Activated CD4-positive, alpha-beta T cell treated with anti-CD3 and anti-CD28 coated beads for 24 hours (primary cell): ENCODE measurements at regions not wholly inside any gene's neighbourhood (a gene's known extent, or its start where the extent isn't known, plus 50 kb on each side); places are given as distances from the start of the nearest gene placed in this dataset.
"Not testable (repeated sequence)": the region's sequence is repeated elsewhere in the genome, so short reads cannot be mapped to it uniquely, and the experiment has no call there.

ENCODE experiments used
- DNase-seq, 2 donors: peaks; one replicate each; pipeline ENCODE4 v3.0.0-alpha.2; 2020; ENCODE audit warnings: low read depth in 2 of 2

- DNase-seq: no peak
Measured at GRCh38 chr15:21261965-21262850, 178.1 kb downstream of the POTEB3 start.

- DNase-seq: no peak
Measured at GRCh38 chr15:21261396-21261964, 178.8 kb downstream of the POTEB3 start.

DNA sequence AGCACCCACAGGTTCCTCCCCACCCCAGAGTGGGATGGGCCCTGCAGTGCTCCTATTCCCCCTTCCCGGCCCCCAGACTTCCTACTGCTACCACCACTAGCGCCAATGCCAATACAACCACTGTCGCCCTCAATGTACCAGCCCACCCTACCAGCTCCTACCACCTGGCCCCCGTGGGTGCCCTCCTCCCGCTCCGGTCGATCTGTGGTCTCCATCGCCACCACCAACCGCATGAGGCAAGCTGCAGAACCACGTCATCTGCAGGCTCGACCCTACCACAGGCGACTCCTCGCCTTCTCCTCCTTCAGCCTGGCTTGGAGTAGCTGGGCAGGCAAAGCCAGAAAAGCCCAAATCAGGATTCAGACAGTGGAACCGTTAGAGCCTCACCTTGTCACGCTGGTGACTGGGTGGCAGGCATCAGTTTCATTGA lies 179.3 kb downstream of the POTEB3 start:
- no peak for DNase-seq

DNA sequence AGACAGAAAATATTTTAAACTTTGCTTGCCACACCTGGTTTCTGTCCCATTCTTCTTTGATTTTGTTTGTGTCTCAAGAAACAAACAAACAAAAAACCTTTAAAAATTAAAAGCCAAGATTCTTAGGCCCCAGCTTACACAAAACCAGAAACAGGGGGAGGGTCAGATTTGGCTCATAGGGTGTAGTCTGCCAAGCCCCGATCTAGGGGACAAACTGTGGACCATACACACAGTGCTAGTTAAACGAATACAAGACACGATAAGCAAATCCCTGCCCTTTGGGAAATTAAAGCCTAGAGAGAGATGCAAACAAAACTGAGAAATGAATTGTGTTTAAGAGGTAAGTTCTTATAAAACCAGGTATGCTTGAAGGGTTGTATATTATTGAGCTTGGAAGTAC lies 181.7 kb downstream of the POTEB3 start:
- not testable (repeated sequence) for DNase-seq

GRCh38 chr15:21249508-21250019 lies 190.7 kb downstream of the POTEB3 start:
- DNase-seq: not testable (repeated sequence)
